ENCODE measurements at regions not wholly inside any gene's neighbourhood (a gene's known extent, or its start where the extent isn't known, plus 50 kb on each side); places are given as distances from the start of the nearest gene placed in this dataset.

DNA sequence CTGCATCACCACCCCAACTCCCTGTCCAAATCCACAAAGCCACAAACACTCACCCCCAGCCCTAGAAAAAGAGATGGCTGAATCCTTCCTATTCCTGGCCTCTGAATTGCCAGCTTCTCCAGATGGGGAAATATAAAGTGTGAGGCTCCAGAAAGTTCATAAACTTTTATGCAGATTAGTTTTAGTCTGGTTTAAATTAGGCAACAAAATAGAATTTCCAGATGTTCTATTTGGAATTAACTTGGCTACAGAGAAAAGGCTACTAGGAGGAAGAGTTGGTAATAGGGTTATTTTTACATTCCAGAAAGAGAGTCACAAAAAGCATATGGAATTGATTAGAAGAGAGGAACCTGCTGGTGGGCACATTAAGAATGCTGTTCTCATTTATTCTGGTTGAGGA lies 56.0 kb downstream of the EN1 start:
- in situ Hi-C loops (cut with HindIII; ENCODE audit: low sequenced_read_pairs), result loop anchor here (10.0 kb wide), 1 partner anchor 287 kb away; no protein-coding TSS in a partner anchor

- in situ Hi-C loops (cut with HindIII; ENCODE audit: low sequenced_read_pairs), result no loop called here
These were observed 60.7 kb downstream of the EN1 start for GRCh38 chr2:118786746-118787145.

GRCh38 chr2:118784860-118785259 lies 62.6 kb downstream of the EN1 start:
- in situ Hi-C loops (cut with HindIII; ENCODE audit: low sequenced_read_pairs), result no loop called here

GRCh38 chr2:118779362-118779761 lies 68.1 kb downstream of the EN1 start:
- in situ Hi-C loops (cut with HindIII; ENCODE audit: low sequenced_read_pairs), result no loop called here

- in situ Hi-C loops (cut with HindIII; ENCODE audit: low sequenced_read_pairs), result no loop called here
These were observed 72.9 kb downstream of the EN1 start for GRCh38 chr2:118774458-118775133.

GRCh38 chr2:118773826-118774225 lies 73.6 kb downstream of the EN1 start:
- in situ Hi-C loops (cut with HindIII; ENCODE audit: low sequenced_read_pairs), result no loop called here

- in situ Hi-C loops (cut with HindIII; ENCODE audit: low sequenced_read_pairs), result no loop called here
These were observed 74.8 kb downstream of the EN1 start for GRCh38 chr2:118772487-118773200.

- in situ Hi-C loops (cut with HindIII; ENCODE audit: low sequenced_read_pairs), result no loop called here
These were observed 77.6 kb downstream of the EN1 start for GRCh38 chr2:118769707-118770400.

DNA sequence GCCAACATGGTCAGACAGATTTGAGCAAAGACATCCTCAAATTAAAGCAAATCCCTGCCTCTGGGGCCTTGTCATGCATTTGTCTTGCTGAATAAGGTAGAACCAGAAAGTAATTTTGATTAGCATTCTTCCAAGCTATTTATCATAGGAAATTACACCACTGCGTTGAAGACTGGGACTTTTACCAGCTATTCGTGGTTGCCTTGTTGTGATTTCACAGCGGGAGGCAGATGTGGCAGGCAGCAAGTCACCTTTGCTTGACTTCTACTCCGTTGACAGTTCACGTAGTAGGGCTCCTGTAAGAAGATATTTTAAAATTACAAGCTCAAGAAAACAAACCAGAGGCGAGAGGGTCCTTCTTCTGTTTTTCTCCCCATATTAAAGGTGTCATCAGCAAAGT lies 80.6 kb downstream of the EN1 start:
- in situ Hi-C loops (cut with HindIII; ENCODE audit: low sequenced_read_pairs), result no loop called here

DNA sequence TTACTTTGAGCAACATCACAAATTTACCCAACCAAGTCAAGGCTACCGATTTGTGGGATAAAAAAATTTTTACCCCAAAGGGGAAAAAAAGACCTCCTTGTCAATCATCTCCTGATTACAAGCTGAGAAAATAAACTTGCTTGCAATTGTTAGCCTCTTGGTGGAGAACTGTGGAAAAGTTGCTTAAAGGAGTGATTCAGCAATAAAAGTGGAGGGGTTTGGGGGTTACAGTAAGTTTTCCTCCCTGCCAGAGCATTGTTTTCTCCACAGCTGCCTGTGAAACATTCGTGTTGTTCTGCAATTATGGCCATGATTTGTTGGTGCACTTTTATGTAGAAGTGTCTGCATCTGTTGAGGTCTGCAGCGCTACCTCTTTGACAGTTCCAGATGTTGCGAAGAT lies 82.6 kb downstream of the EN1 start:
- in situ Hi-C loops (cut with HindIII; ENCODE audit: low sequenced_read_pairs), result no loop called here

- in situ Hi-C loops (cut with HindIII; ENCODE audit: low sequenced_read_pairs), result no loop called here
These were observed 83.7 kb downstream of the EN1 start for GRCh38 chr2:118763797-118764196.

- in situ Hi-C loops (cut with HindIII; ENCODE audit: low sequenced_read_pairs), result no loop called here
These were observed 85.2 kb downstream of the EN1 start for GRCh38 chr2:118762290-118762689.

DNA sequence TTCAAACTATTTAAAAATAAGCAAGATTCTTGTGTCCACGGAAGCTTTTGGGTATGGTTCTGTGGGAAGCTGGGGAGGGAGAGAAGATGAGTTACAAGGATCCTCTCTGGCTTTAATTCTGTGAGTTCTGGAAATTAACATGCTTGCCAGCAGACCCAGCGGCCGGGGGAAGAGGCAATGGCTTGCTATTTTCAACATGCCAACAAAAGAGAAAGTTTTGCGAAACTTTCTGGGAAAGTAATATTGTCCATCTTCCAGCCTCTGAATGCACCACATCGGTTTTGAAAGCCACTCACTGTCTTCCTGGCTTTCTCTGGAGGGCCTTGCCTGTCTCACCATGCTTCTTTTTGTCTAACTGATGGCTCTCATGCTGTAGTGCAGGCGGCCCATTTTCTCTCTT lies 85.7 kb downstream of the EN1 start:
- in situ Hi-C loops (cut with HindIII; ENCODE audit: low sequenced_read_pairs), result no loop called here

DNA sequence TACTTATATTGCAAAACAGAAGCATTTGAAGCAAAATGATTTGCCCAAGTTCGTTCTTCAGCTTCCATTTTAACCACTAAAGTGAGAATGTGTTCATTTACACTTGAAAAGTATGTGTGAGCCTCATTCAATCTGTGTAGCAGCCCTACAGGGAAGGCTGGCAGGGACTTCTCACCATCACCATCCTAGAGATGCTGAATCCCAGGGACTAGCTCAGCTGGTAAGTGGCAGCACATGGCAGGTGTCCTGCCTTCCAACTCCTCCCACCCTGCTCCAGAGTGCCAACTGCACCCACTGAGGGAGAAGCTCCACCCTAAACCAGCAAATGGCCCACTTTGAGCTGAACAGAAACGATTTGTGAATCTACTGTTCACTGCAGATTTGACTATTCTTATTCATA lies 91.5 kb downstream of the EN1 start:
- in situ Hi-C loops (cut with HindIII; ENCODE audit: low sequenced_read_pairs), result no loop called here

- in situ Hi-C loops (cut with HindIII; ENCODE audit: low sequenced_read_pairs), result no loop called here
These were observed 92.1 kb downstream of the EN1 start for GRCh38 chr2:118755384-118755783.

- in situ Hi-C loops (cut with HindIII; ENCODE audit: low sequenced_read_pairs), result no loop called here
These were observed 94.6 kb downstream of the EN1 start for GRCh38 chr2:118752762-118753429.

GRCh38 chr2:118750959-118751565 lies 96.4 kb downstream of the EN1 start:
- in situ Hi-C loops (cut with HindIII; ENCODE audit: low sequenced_read_pairs), result no loop called here

DNA sequence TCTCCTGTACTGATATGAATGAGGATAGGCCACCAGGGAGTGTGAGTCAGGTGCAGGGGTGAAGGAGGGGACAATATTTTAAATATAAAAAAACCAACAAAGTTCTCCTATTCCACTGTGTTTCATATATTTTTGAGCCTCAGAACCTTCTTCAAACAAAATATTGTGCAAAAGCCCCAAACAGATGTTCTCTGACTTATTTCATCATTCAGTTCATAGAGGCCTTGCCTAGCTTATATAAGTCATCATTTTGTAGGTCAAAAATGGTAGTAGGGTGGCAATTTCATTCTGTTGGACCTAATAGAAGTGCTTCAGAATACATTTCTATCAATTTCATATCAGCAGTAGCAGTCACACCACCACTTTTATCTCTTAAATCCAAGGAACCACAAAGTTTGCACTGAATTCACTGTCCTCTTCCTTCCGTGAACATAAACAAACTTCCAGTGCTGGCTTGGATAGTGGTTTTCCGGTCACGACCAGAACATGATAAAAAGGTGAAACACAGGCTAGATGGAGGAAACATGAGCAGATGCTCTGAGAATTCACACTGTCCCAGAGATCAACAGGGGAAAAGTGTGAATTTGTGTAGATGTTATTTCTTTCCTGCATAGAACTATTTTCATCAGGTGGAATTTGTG lies 99.1 kb downstream of the EN1 start:
- in situ Hi-C loops (cut with HindIII; ENCODE audit: low sequenced_read_pairs), result no loop called here

- in situ Hi-C loops (cut with HindIII; ENCODE audit: low sequenced_read_pairs), result no loop called here
These were observed 99.8 kb downstream of the EN1 start for GRCh38 chr2:118747637-118748036.

GRCh38 chr2:118747066-118747465 lies 100.4 kb downstream of the EN1 start:
- in situ Hi-C loops (cut with HindIII; ENCODE audit: low sequenced_read_pairs), result no loop called here

All from DLD1 (cell line).